ENCODE measurements at regions not wholly inside any gene's neighbourhood (a gene's known extent, or its start where the extent isn't known, plus 50 kb on each side); places are given as distances from the start of the nearest gene placed in this dataset.

DNA sequence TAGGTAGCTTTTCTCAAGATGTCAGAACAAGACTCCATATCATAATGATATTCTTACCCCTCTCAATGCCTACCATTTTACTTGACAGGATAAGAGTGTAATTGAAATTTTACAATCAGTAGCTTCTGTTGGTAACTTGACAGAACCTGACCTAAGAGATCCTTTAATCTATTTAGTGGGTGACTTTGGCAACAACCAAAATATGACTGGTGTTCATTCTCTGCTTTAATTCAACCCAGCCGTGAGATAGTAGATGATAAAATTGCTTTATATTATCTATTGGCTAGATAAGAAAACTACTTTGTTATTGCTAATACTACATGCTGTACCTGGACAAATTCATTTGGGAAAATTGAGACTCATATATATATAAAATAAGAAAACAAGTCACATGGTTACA lies 770.2 kb upstream of the NXPH2 start:
- no peak for TF ChIP-seq POLR2AphosphoS5 (IDR thresholded peaks at IDR 0.05; ENCODE audit: low read depth, low read length)
- TF ChIP-seq, protein P1, sequence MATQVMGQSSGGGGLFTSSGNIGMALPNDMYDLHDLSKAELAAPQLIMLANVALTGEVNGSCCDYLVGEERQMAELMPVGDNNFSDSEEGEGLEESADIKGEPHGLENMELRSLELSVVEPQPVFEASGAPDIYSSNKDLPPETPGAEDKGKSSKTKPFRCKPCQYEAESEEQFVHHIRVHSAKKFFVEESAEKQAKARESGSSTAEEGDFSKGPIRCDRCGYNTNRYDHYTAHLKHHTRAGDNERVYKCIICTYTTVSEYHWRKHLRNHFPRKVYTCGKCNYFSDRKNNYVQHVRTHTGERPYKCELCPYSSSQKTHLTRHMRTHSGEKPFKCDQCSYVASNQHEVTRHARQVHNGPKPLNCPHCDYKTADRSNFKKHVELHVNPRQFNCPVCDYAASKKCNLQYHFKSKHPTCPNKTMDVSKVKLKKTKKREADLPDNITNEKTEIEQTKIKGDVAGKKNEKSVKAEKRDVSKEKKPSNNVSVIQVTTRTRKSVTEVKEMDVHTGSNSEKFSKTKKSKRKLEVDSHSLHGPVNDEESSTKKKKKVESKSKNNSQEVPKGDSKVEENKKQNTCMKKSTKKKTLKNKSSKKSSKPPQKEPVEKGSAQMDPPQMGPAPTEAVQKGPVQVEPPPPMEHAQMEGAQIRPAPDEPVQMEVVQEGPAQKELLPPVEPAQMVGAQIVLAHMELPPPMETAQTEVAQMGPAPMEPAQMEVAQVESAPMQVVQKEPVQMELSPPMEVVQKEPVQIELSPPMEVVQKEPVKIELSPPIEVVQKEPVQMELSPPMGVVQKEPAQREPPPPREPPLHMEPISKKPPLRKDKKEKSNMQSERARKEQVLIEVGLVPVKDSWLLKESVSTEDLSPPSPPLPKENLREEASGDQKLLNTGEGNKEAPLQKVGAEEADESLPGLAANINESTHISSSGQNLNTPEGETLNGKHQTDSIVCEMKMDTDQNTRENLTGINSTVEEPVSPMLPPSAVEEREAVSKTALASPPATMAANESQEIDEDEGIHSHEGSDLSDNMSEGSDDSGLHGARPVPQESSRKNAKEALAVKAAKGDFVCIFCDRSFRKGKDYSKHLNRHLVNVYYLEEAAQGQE (IDR thresholded peaks at IDR 0.05; ENCODE audit: insufficient read depth in 1 of 2, low read depth in 2 of 2, low read length in 1 of 2) = no peak
- TF ChIP-seq, protein P2, sequence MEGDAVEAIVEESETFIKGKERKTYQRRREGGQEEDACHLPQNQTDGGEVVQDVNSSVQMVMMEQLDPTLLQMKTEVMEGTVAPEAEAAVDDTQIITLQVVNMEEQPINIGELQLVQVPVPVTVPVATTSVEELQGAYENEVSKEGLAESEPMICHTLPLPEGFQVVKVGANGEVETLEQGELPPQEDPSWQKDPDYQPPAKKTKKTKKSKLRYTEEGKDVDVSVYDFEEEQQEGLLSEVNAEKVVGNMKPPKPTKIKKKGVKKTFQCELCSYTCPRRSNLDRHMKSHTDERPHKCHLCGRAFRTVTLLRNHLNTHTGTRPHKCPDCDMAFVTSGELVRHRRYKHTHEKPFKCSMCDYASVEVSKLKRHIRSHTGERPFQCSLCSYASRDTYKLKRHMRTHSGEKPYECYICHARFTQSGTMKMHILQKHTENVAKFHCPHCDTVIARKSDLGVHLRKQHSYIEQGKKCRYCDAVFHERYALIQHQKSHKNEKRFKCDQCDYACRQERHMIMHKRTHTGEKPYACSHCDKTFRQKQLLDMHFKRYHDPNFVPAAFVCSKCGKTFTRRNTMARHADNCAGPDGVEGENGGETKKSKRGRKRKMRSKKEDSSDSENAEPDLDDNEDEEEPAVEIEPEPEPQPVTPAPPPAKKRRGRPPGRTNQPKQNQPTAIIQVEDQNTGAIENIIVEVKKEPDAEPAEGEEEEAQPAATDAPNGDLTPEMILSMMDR (IDR thresholded peaks at IDR 0.05) = no peak
